GM23248 (cell line): ENCODE measurements at regions not wholly inside any gene's neighbourhood (a gene's known extent, or its start where the extent isn't known, plus 50 kb on each side); places are given as distances from the start of the nearest gene placed in this dataset.
"Not testable (repeated sequence)": the region's sequence is repeated elsewhere in the genome, so short reads cannot be mapped to it uniquely, and the experiment has no call there.

Experiments
- DNase-seq: peaks from one replicate; pipeline ENCODE4 v3.0.0-alpha.2; 2015
- H2AFZ ChIP-seq: fragments of 200-600 bp; sonication (generic); 2 replicates; pipeline ENCODE4 v1.6.1; 2016; ENCODE audit warnings: antibody characterized with exemption
- H3F3A ChIP-seq: fragments of 200-600 bp; sonication (generic); 2 replicates; pipeline ENCODE4 v1.6.1; 2016; ENCODE audit warnings: mild to moderate bottlenecking, antibody characterized with exemption, mixed run types; ENCODE audit not compliant: insufficient read depth
- H3K27ac ChIP-seq: fragments of 200-600 bp; sonication (generic); 2 replicates; pipeline ENCODE4 v1.5.1; 2016; ENCODE audit warnings: mild to moderate bottlenecking
- H3K27me3 ChIP-seq: fragments of 200-600 bp; sonication (generic); replicated peaks from 2 replicates; pipeline ENCODE4 v1.6.1; 2016; ENCODE audit warnings: mild to moderate bottlenecking; ENCODE audit not compliant: insufficient read depth
- H3K36me3 ChIP-seq: fragments of 200-600 bp; sonication (generic); 2 replicates; pipeline ENCODE4 v1.6.1; 2016; ENCODE audit warnings: low read depth, mild to moderate bottlenecking
- H3K4me1 ChIP-seq: fragments of 200-600 bp; sonication (generic); 2 replicates; pipeline ENCODE4 v1.6.1; 2016; ENCODE audit warnings: mild to moderate bottlenecking; ENCODE audit not compliant: insufficient read depth
- H3K4me2 ChIP-seq: fragments of 200-600 bp; sonication (generic); one replicate; pipeline ENCODE4 v1.6.1; 2016; ENCODE audit warnings: mild to moderate bottlenecking; ENCODE audit not compliant: unreplicated experiment
- H3K4me3 ChIP-seq: fragments of 200-600 bp; sonication (generic); 2 replicates; pipeline ENCODE4 v1.5.1; 2016; ENCODE audit warnings: mild to moderate bottlenecking
- H3K79me2 ChIP-seq: fragments of 200-600 bp; sonication (generic); 2 replicates; pipeline ENCODE4 v1.6.1; 2016; ENCODE audit warnings: mild to moderate bottlenecking; ENCODE audit not compliant: insufficient read depth
- H3K9ac ChIP-seq: fragments of 200-600 bp; sonication (generic); 2 replicates; pipeline ENCODE4 v1.6.1; 2016; ENCODE audit warnings: mild to moderate bottlenecking
- H3K9me2 ChIP-seq: fragments of 200-600 bp; sonication (generic); 2 replicates; pipeline ENCODE4 v1.6.1; 2016; ENCODE audit warnings: mixed run types, mild to moderate bottlenecking, moderate library complexity; ENCODE audit not compliant: insufficient read depth
- H3K9me3 ChIP-seq: fragments of 200-600 bp; sonication (generic); one replicate; pipeline ENCODE4 v1.6.1; 2017; ENCODE audit warnings: low read depth
- H4K20me1 ChIP-seq: fragments of 200-600 bp; sonication (generic); 2 replicates; pipeline ENCODE4 v1.6.0; 2016; ENCODE audit not compliant: insufficient read depth
- EZH2 ChIP-seq: fragments of 200-600 bp; sonication (generic); IDR thresholded peaks from 2 replicates; pipeline ENCODE4 v1.6.1; 2018; ENCODE audit warnings: antibody characterized with exemption, mild to moderate bottlenecking; ENCODE audit not compliant: insufficient read depth, poor library complexity, severe bottlenecking
- EZH2phosphoT487 ChIP-seq: fragments of 200-600 bp; sonication (generic); IDR thresholded peaks from 2 replicates; pipeline ENCODE4 v1.6.1; 2018; ENCODE audit warnings: antibody characterized with exemption, moderate library complexity, mild to moderate bottlenecking, low read depth; ENCODE audit not compliant: insufficient read depth
- WGBS, 2 experiments: methylation state at CpG; one replicate each; pipeline ENCODE4 v1.1.6; 2015 to 2017; ENCODE audit warnings: low lambda C conversion rate in 2 of 2, low coverage in 1 of 2; ENCODE audit errors: missing lambda C conversion rate in 2 of 2; 5-methylcytosine and 5-hydroxymethylcytosine counted together
- in situ Hi-C: fragments of 300-500 bp; cut with MboI; formaldehyde crosslinking; loops from 2 replicates; pipeline ENCODE4 v1.15.0; 2020

DNA sequence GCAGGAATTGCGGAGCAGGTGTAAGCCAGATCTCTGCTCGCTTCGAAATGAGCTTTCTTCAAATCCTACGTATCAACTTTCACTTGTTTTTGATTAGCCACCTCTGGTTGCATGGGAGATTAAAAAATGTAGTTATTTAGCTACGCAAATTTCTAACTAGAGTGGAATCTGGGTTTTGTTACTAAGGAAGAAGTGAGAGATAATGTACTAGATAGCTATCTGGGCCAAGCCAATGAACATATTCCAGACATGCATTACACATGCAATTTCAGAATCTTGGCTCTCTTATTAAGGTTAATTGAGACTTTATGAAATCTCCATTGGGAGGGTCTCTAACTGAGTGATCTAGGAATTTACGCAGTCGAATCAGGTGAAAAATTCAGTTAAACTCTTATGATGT lies 765.7 kb downstream of the DIPK2A start:
- Histone ChIP-seq H3K27ac (no peak overlapping the region), H3K4me2 (no peak overlapping the region), H3K4me3 (no peak overlapping the region), H3K36me3 (no peaks in the 10 kb centered on the region), H2AFZ (no peak overlapping the region), H3F3A (no peaks in the 10 kb centered on the region), H3K79me2 (no peaks in the 10 kb centered on the region), H4K20me1 (no peaks in the 10 kb centered on the region), H3K27me3 (no peaks in the 10 kb centered on the region), H3K9me3 (no peaks in the 10 kb centered on the region), H3K9ac (no peak overlapping the region), H3K9me2 (no peaks in the 10 kb centered on the region), H3K4me1 (no peaks in the 10 kb centered on the region)
- 51 to 67% methylated on average over 7 of the region's 7 CpGs for WGBS, 2 experiments
- DNase-seq, result no peak
- TF ChIP-seq EZH2phosphoT487, result no peak
- TF ChIP-seq EZH2, result no peak
- in situ Hi-C loops, result no loop called here

DNA sequence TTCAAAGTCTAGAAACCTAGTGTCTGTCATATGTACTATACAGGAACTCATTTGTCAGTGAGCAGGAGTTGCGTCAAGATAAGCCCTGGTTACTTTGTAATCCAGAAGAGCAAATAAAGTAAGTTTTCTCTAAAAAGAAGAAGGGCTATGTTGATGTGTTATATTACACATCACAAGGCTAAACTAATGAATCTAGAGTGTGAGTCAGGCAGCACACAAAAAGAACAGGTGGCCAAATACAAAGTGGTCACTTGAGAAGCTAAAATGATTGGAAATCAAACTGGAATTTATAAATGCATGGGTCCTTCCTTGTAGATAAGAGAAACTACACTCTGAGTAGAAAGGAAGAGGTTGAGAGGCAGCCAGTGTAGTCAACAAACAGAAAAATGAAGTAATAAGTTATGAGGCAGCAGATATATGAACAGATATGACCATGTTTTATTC lies 771.6 kb downstream of the DIPK2A start:
- no peak overlapping the region for H3K4me3 ChIP-seq
- H3K9ac ChIP-seq, result no peak overlapping the region
- no peaks in the 10 kb centered on the region for H3K79me2 ChIP-seq
- H2AFZ ChIP-seq, result no peak overlapping the region
- no peaks in the 10 kb centered on the region for H3K9me3 ChIP-seq
- WGBS, 2 experiments, result 48 to 49% methylated on average over 1 of the region's 1 CpG
- H3K27ac ChIP-seq, result no peak overlapping the region
- no peaks in the 10 kb centered on the region for H3K9me2 ChIP-seq
- no peaks in the 10 kb centered on the region for H3K4me1 ChIP-seq
- in situ Hi-C loops, result no loop called here
- no peak for DNase-seq
- H3F3A ChIP-seq, result no peaks in the 10 kb centered on the region
- no peaks in the 10 kb centered on the region for H3K36me3 ChIP-seq
- no peak overlapping the region for H3K4me2 ChIP-seq
- no peaks in the 10 kb centered on the region for H4K20me1 ChIP-seq
- TF ChIP-seq EZH2phosphoT487, result no peak
- TF ChIP-seq EZH2, result no peak
- H3K27me3 ChIP-seq, result no peaks in the 10 kb centered on the region

DNA sequence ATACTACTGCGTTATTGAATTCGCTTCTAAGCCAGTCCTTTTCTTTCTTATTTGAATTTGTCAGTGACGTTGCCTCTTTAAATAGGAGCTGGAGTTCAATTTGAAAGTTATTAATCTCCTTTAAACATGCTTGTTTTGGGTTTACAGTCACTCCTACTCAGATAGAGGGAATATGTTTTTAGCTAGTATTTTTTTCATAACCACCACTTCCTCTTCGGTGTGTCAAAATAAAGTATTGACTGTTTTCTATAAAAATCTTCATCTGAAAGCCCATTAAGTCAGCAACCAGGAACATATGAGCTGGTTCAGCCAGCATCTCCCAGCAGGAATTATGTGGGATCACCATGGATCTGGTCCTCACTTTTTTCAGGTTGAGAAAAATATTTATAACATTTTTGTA lies 772.9 kb downstream of the DIPK2A start:
- DNase-seq, result no peak
- H2AFZ ChIP-seq, result no peak overlapping the region
- no peaks in the 10 kb centered on the region for H3F3A ChIP-seq
- H3K9me3 ChIP-seq, result no peaks in the 10 kb centered on the region
- H3K4me3 ChIP-seq, result no peak overlapping the region
- H3K4me2 ChIP-seq, result no peak overlapping the region
- no peaks in the 10 kb centered on the region for H3K9me2 ChIP-seq
- H3K27me3 ChIP-seq, result no peaks in the 10 kb centered on the region
- in situ Hi-C loops, result no loop called here
- TF ChIP-seq EZH2 (no peak), EZH2phosphoT487 (no peak)
- H3K9ac ChIP-seq, result no peak overlapping the region
- no peaks in the 10 kb centered on the region for H3K4me1 ChIP-seq
- 41 to 47% methylated on average over 4 of the region's 4 CpGs for WGBS, 2 experiments
- no peaks in the 10 kb centered on the region for H4K20me1 ChIP-seq
- H3K36me3 ChIP-seq, result no peaks in the 10 kb centered on the region
- H3K79me2 ChIP-seq, result no peaks in the 10 kb centered on the region
- no peak overlapping the region for H3K27ac ChIP-seq

DNA sequence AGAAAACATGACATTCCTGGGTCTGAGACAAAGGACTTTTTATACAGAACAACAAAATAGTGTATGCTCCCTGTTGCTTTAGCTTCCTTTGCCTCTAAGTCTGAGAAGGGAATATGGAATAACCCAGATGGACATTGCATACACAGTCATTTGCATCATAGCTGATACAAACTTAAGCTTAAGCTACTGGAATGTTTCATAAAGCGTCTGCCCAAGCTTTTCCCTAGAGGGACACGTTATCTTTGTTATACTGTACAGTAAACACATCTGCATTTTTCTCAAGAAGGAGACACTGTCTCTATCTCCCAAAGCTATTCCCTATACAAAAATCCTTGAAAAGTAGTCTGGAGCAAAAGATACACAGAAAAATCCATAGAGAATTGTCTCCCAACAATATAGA lies 775.0 kb downstream of the DIPK2A start:
- TF ChIP-seq EZH2, result no peak
- TF ChIP-seq EZH2phosphoT487, result no peak
- Histone ChIP-seq H3K9me2 (no peaks in the 10 kb centered on the region), H3F3A (no peaks in the 10 kb centered on the region), H3K36me3 (no peaks in the 10 kb centered on the region), H3K27me3 (no peaks in the 10 kb centered on the region), H3K27ac (no peak overlapping the region), H3K4me3 (no peak overlapping the region), H3K9me3 (no peaks in the 10 kb centered on the region), H3K79me2 (no peaks in the 10 kb centered on the region), H3K4me1 (no peaks in the 10 kb centered on the region), H4K20me1 (no peaks in the 10 kb centered on the region), H3K4me2 (no peak overlapping the region), H3K9ac (no peak overlapping the region), H2AFZ (no peak overlapping the region)
- in situ Hi-C loops, result no loop called here
- DNase-seq, result no peak
- WGBS, 2 experiments, result 62 to 67% methylated on average over 2 of the region's 2 CpGs

DNA sequence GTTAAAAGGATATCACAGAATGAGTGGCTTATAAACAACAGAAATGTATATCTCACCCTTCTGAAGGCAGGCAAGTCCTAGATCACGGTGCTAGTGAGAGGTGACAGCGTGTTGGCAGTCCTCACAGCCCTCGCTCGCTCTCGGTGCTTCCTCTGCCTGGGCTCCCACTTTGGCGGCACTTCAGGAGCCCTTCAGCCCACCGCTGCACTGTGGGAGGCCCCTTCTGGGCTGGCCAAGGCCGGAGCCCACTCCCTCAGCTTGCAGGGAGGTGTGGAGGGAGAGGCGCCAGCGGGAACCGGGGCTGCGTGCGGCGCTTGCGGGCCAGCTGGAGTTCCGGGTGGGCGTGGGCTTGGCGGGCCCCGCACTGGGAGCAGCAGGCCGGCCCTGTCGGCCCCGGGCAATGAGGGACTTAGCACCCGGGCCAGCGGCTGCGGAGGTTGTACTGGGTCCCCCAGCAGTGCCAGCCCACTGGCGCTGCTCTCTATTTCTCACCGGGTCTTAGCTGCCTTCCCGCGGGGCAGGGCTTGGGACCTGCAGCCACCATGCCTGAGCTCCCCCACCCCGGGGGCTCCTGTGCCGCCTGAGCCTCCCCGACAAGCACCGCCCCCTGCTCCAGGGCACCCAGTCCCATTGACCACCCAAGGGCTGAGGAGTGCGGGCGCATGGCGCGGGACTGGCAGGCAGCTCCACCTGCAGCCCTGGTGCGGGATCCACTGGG lies 778.1 kb downstream of the DIPK2A start:
- H3K9me3 ChIP-seq, H3K36me3 ChIP-seq, H3K4me2 ChIP-seq, H3K9me2 ChIP-seq, in situ Hi-C loops, H3K4me1 ChIP-seq, H3K27me3 ChIP-seq, H3K4me3 ChIP-seq, DNase-seq, H3K9ac ChIP-seq, H3F3A ChIP-seq, H2AFZ ChIP-seq, H3K79me2 ChIP-seq, H4K20me1 ChIP-seq, H3K27ac ChIP-seq: not testable (repeated sequence)
- WGBS, 2 experiments, result 83% methylated on average over 18 to 24 of the region's 38 CpGs
